LHCN-M2 (cell line): ENCODE measurements at regions not wholly inside any gene's neighbourhood (a gene's known extent, or its start where the extent isn't known, plus 50 kb on each side); places are given as distances from the start of the nearest gene placed in this dataset.

Source experiments
- DNase-seq: peaks from one replicate; pipeline ENCODE4 v3.0.0-alpha.2; 2012; ENCODE audit warnings: low read depth

GRCh38 chr20:17794400-17794799 is 94.6 kb downstream of the BANF2 start:
- DNase-seq = no peak

- no peak for DNase-seq
Measured at GRCh38 chr20:17793986-17794385, 94.2 kb downstream of the BANF2 start.

GRCh38 chr20:17790296-17790695 is 90.5 kb downstream of the BANF2 start:
- DNase-seq = no peak

GRCh38 chr20:17787816-17788215 is 88.0 kb downstream of the BANF2 start:
- DNase-seq = no peak

- peak; percentile 66 for DNase-seq
Measured at GRCh38 chr20:17786221-17786718, 86.5 kb downstream of the BANF2 start.
